Hepatocyte (in vitro differentiated cells): ENCODE measurements at regions not wholly inside any gene's neighbourhood (a gene's known extent, or its start where the extent isn't known, plus 50 kb on each side); places are given as distances from the start of the nearest gene placed in this dataset.

ENCODE experiments used
- DNase-seq: peaks from one replicate; pipeline ENCODE4 v3.0.0-alpha.2; 2016; ENCODE audit warnings: low spot score
- H2AFZ ChIP-seq: fragments of 200-600 bp; sonication (generic); 2 replicates; pipeline ENCODE4 v1.6.0; 2016; ENCODE audit warnings: antibody characterized with exemption, mild to moderate bottlenecking
- H3K27ac ChIP-seq: fragments of 200-600 bp; sonication (generic); 2 replicates; pipeline ENCODE4 v1.5.1; 2016; ENCODE audit warnings: mild to moderate bottlenecking
- H3K27me3 ChIP-seq: fragments of 200-600 bp; sonication (generic); 2 replicates; pipeline ENCODE4 v1.6.1; 2016
- H3K36me3 ChIP-seq: fragments of 200-600 bp; sonication (generic); replicated peaks from 2 replicates; pipeline ENCODE4 v1.5.1; 2016; ENCODE audit warnings: low read depth; ENCODE audit not compliant: insufficient read depth
- H3K4me1 ChIP-seq: fragments of 200-600 bp; sonication (generic); 2 replicates; pipeline ENCODE4 v1.5.1; 2016; ENCODE audit warnings: mild to moderate bottlenecking, moderate library complexity; ENCODE audit not compliant: insufficient read depth
- H3K4me2 ChIP-seq: fragments of 200-600 bp; sonication (generic); 2 replicates; pipeline ENCODE4 v1.6.0; 2016
- H3K4me3 ChIP-seq: fragments of 200-600 bp; sonication (generic); 2 replicates; pipeline ENCODE4 v1.5.1; 2016; ENCODE audit warnings: mild to moderate bottlenecking
- H3K79me2 ChIP-seq: fragments of 200-600 bp; sonication (generic); 2 replicates; pipeline ENCODE4 v1.6.0; 2017; ENCODE audit warnings: mild to moderate bottlenecking
- H3K9me2 ChIP-seq: fragments of 200-600 bp; sonication (generic); replicated peaks from 2 replicates; pipeline ENCODE4 v1.6.0; 2017; ENCODE audit warnings: mild to moderate bottlenecking; ENCODE audit not compliant: insufficient read depth
- H3K9me3 ChIP-seq: fragments of 200-600 bp; sonication (generic); 2 replicates; pipeline ENCODE4 v1.5.1; 2016; ENCODE audit warnings: low read depth, mild to moderate bottlenecking
- H4K20me1 ChIP-seq: fragments of 200-600 bp; sonication (generic); 2 replicates; pipeline ENCODE4 v1.6.0; 2016; ENCODE audit warnings: mild to moderate bottlenecking; ENCODE audit not compliant: insufficient read depth, poor library complexity, severe bottlenecking
- CTCF ChIP-seq: fragments of 200-600 bp; sonication (generic); IDR thresholded peaks from 2 replicates; pipeline ENCODE4 v1.5.1; 2016; ENCODE audit warnings: antibody characterized with exemption, mild to moderate bottlenecking; ENCODE audit not compliant: poor library complexity
- EZH2 ChIP-seq: fragments of 200-600 bp; sonication (generic); IDR thresholded peaks from 2 replicates; pipeline ENCODE4 v1.6.1; 2016; ENCODE audit warnings: antibody characterized with exemption, mild to moderate bottlenecking, borderline replicate concordance
- EZH2phosphoT487 ChIP-seq: fragments of 200-600 bp; sonication (generic); IDR thresholded peaks from one replicate; pipeline ENCODE4 v1.6.1; 2018; ENCODE audit warnings: antibody characterized with exemption, mild to moderate bottlenecking, low read depth, moderate library complexity; ENCODE audit not compliant: unreplicated experiment, severe bottlenecking
- WGBS: methylation state at CpG from one replicate; pipeline ENCODE4 v1.1.6; 2016; ENCODE audit warnings: low lambda C conversion rate; ENCODE audit errors: missing lambda C conversion rate; 5-methylcytosine and 5-hydroxymethylcytosine counted together

GRCh38 chr4:177605252-177605651, 163.0 kb upstream of the AGA start:
- no peaks in the 10 kb centered on the region for H3K79me2 ChIP-seq
- no peaks in the 10 kb centered on the region for H4K20me1 ChIP-seq
- H3K4me3 ChIP-seq, result no peak overlapping the region
- DNase-seq, result no peak
- H3K9me3 ChIP-seq, result no peaks in the 10 kb centered on the region
- 56% methylated on average over 1 of the region's 1 CpG for WGBS
- H3K27me3 ChIP-seq, result no peaks in the 10 kb centered on the region
- no peak overlapping the region for H2AFZ ChIP-seq
- H3K27ac ChIP-seq, result no peak overlapping the region
- H3K36me3 ChIP-seq, result no peaks in the 10 kb centered on the region
- H3K9me2 ChIP-seq, result no peaks in the 10 kb centered on the region
- TF ChIP-seq EZH2phosphoT487 (no peak), EZH2 (no peak), CTCF (no peak)
- H3K4me1 ChIP-seq, result no peaks in the 10 kb centered on the region
- H3K4me2 ChIP-seq, result no peak overlapping the region

- no peak for DNase-seq
- TF ChIP-seq EZH2 (no peak), CTCF (no peak), EZH2phosphoT487 (no peak)
- H3K27me3 ChIP-seq, result no peaks in the 10 kb centered on the region
Observed at GRCh38 chr4:177607111-177607573, 164.9 kb upstream of the AGA start.

GRCh38 chr4:177611974-177612664, 169.9 kb upstream of the AGA start:
- no peak for DNase-seq
- no peak overlapping the region for H3K4me3 ChIP-seq
- TF ChIP-seq CTCF (no peak), EZH2phosphoT487 (no peak), EZH2 (no peak)
- no peaks in the 10 kb centered on the region for H3K4me1 ChIP-seq
- no peaks in the 10 kb centered on the region for H3K36me3 ChIP-seq
- no peaks in the 10 kb centered on the region for H3K9me3 ChIP-seq
- H3K27me3 ChIP-seq, result no peaks in the 10 kb centered on the region
- no peaks in the 10 kb centered on the region for H3K9me2 ChIP-seq
- no peak overlapping the region for H2AFZ ChIP-seq
- H3K79me2 ChIP-seq, result no peaks in the 10 kb centered on the region
- no peak overlapping the region for H3K27ac ChIP-seq
- 57% methylated on average over 5 of the region's 5 CpGs for WGBS
- no peak overlapping the region for H3K4me2 ChIP-seq
- no peaks in the 10 kb centered on the region for H4K20me1 ChIP-seq

More at GRCh38 chr4:177607111-177607573, 164.9 kb upstream of the AGA start:
- H2AFZ ChIP-seq, result no peak overlapping the region
- 99% methylated on average over 23 of the region's 28 CpGs for WGBS
- no peaks in the 10 kb centered on the region for H3K9me2 ChIP-seq
- H3K4me3 ChIP-seq, result no peak overlapping the region
- no peak overlapping the region for H3K27ac ChIP-seq
- H3K79me2 ChIP-seq, result no peaks in the 10 kb centered on the region
- H3K4me1 ChIP-seq, result no peaks in the 10 kb centered on the region
- no peaks in the 10 kb centered on the region for H3K9me3 ChIP-seq
- H3K36me3 ChIP-seq, result no peaks in the 10 kb centered on the region
- no peaks in the 10 kb centered on the region for H4K20me1 ChIP-seq
- H3K4me2 ChIP-seq, result no peak overlapping the region

- Histone ChIP-seq H4K20me1 (no peaks in the 10 kb centered on the region), H3K36me3 (no peaks in the 10 kb centered on the region), H3K9me3 (no peaks in the 10 kb centered on the region), H3K4me2 (no peak overlapping the region), H3K27ac (no peak overlapping the region), H3K4me3 (no peak overlapping the region), H2AFZ (no peak overlapping the region), H3K9me2 (no peaks in the 10 kb centered on the region), H3K4me1 (no peaks in the 10 kb centered on the region), H3K79me2 (no peaks in the 10 kb centered on the region), H3K27me3 (no peaks in the 10 kb centered on the region)
- DNase-seq, result no peak
- WGBS, result 94% methylated on average over 2 of the region's 2 CpGs
- TF ChIP-seq EZH2, result no peak
- no peak for TF ChIP-seq EZH2phosphoT487
- no peak for TF ChIP-seq CTCF
Observed at GRCh38 chr4:177612684-177613083, 170.4 kb upstream of the AGA start.
